Ramos (cell line): ENCODE measurements at regions not wholly inside any gene's neighbourhood (a gene's known extent, or its start where the extent isn't known, plus 50 kb on each side); places are given as distances from the start of the nearest gene placed in this dataset.

ENCODE experiments used
- in situ Hi-C: fragments of 300-500 bp; cut with MboI; formaldehyde crosslinking; loops from one replicate; pipeline ENCODE4 v1.14.3; 2022; ENCODE audit warnings: low sequenced_read_pairs; ENCODE audit not compliant: unreplicated experiment

DNA sequence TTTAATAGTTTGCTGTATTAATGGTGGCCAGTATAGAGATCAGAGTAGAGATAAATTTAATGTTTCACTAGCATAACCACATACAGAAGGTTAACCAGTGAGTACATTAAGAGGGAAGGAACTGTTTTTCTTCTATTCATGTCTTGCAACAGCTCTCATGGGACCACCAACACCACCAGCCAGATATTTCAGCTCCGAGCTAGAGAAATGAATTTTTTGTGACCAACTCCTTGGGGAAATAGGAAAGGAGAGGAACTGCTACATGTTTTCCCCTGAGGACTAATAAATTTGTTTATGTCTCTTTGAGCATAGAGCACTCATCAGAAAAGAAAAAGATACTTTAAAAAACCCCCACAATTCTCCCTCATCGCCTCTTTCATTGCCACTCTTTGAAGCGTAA lies 247.5 kb downstream of the MBNL1 start:
- in situ Hi-C loops: no loop called here

DNA sequence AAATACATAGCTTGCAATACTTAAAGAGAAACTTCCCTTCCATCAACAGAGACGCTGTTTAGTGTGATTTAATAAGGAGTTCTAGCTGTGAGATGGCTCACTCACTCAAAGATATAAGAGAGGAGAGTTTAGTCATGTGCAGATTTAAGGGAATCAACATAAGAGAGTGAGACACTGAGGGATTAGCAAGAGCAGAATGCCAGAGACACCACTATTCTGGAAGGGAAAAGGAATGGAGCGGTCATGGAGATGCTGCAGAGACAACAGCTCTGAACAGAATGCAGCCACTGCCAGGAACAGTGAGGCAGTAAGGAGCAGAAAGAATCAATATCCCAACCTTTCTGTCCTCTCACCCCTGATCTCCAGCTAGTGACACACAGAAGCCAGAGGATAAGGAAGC lies 248.8 kb downstream of the MBNL1 start:
- in situ Hi-C loops: no loop called here

- in situ Hi-C loops: no loop called here
Measured at GRCh38 chr3:152518346-152518745, 249.6 kb downstream of the MBNL1 start.

DNA sequence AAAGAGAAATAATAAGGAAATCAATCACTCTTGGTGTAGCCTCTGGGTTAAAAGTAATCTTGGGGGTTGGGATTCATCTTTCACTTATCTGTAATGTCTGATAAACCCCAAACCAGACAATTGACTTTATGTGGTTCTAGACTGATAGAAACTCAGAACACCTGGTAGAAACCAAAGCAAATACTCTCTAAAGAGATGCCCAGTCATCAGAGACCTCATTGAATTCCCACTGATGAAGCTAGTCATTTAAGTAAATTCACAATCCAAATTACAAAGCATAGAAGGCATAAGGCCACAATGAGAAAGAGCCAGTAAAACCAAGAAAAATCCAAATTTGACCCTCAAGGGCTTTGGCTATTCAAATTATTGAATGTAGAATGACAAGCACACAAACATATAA lies 250.6 kb downstream of the MBNL1 start:
- in situ Hi-C loops: no loop called here

DNA sequence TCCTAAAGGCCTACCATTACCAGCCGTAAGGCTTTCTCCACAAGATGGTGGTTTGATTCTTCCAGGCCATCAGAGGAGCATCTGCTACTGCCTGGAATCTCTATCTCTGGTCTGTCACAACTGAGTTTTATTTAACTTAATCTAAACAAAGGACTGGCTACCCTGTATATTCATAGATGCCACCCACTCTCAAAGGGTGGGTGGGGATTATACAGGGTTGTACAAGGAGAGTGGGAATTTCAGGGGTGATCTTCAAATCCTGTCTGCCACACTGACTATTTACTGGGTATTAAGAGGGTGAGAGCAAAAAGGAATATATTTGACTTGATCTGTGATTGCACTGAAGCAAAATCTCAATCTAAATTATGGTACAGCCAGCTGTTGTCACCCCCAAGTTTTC lies 253.3 kb downstream of the MBNL1 start:
- in situ Hi-C loops: no loop called here

- in situ Hi-C loops: loop anchor here (25.0 kb wide), 1 partner anchor 1062 kb away; the partner anchor contains the start of gene IGSF10
Measured at GRCh38 chr3:152524198-152525140, 255.7 kb downstream of the MBNL1 start.

- in situ Hi-C loops: loop anchor here (25.0 kb wide), 1 partner anchor 1069 kb away; the partner anchor contains the start of gene IGSF10
Measured at GRCh38 chr3:152531717-152532116, 263.0 kb downstream of the MBNL1 start.

- in situ Hi-C loops: loop anchor here (25.0 kb wide), 1 partner anchor 1076 kb away; the partner anchor contains the start of gene IGSF10
Measured at GRCh38 chr3:152538518-152538917, 269.8 kb downstream of the MBNL1 start.

DNA sequence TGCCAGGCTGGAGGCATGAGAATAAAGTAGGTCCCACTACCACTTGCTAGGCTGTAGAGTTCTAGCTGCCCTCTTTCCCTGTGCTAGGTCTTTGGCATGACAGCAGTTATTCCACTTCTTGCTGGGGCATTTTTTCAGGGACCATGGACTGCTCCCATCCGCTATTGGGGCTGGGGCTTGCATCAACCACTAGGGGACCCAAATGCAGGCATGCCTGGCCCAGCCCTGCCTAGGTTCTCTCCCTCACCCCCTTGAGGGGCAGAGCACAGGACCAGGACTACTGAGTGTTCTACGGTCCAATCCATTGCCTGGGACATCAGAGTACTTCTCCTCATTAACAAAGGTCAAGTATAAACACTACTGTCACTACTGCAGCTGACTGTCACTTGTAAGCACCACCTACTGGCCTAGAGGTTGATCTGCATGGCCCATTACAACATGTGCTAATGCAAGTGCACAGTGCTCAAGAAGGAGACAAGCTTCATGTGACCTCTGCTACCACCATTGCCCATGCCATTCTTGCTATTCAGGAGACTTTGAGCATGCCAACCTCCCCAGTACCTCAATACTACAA lies 270.5 kb downstream of the MBNL1 start:
- in situ Hi-C loops: loop anchor here (25.0 kb wide), 1 partner anchor 1077 kb away; the partner anchor contains the start of gene IGSF10

- in situ Hi-C loops: loop anchor here (25.0 kb wide), 1 partner anchor 1078 kb away; the partner anchor contains the start of gene IGSF10
Measured at GRCh38 chr3:152540120-152540519, 271.4 kb downstream of the MBNL1 start.

- in situ Hi-C loops: loop anchor here (25.0 kb wide), 1 partner anchor 1085 kb away; the partner anchor contains the start of gene IGSF10
Measured at GRCh38 chr3:152547153-152547552, 278.4 kb downstream of the MBNL1 start.

GRCh38 chr3:152549263-152549662 lies 280.5 kb downstream of the MBNL1 start:
- in situ Hi-C loops: loop anchor here (25.0 kb wide), 1 partner anchor 1087 kb away; the partner anchor contains the start of gene IGSF10

GRCh38 chr3:152550284-152550683 lies 281.6 kb downstream of the MBNL1 start:
- in situ Hi-C loops: no loop called here

DNA sequence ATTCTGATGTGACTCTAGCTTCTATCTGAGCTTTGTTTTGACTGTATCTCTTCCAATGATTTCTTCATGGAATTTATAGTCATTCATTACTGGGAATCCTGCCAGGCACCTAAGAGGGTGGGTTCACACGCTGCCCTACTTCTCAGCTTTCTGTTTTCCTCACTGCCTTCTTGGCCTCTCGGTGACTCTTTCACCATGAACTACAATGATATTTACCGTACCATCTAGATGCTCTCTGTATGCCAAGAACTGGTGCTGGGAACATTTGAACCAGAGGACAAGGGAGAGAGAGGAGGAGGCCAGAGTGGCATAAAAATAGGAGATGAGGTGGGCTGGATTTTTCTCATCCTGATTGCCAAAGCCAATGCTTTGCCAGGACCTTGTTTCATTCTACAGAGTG lies 280.0 kb upstream of the P2RY1 start:
- in situ Hi-C loops: no loop called here

DNA sequence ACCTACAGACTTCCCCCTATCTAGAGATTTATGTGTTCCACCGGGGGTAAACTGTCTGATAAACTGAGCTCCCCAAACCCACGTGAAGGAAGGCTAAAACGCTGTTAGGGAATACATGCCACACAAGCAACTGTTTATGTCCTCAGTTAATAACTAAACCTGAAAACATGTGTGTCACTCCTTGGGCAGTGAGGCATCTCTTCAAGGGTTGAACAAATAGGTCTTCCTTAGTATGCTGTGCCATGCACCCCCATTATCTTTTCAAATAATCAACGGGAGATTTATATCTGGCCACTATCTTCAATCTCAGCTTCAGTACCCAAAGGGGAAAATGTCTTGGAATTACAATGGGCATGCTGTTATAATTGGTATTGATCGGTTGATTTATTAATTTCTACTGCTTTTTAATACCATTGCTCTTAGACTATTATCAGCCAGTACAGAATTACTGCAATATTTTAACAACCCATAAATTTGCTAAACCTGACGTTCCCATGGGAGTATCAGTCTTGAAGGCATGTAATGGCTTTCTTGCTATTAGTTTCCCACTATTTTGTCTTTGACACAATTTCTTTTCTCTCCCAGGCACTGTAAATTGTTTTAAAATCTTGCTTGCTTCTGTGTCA lies 279.2 kb upstream of the P2RY1 start:
- in situ Hi-C loops: no loop called here

GRCh38 chr3:152556731-152557254 lies 278.1 kb upstream of the P2RY1 start:
- in situ Hi-C loops: no loop called here

GRCh38 chr3:152557302-152557999 lies 277.5 kb upstream of the P2RY1 start:
- in situ Hi-C loops: no loop called here

GRCh38 chr3:152558386-152558785 lies 276.5 kb upstream of the P2RY1 start:
- in situ Hi-C loops: no loop called here

DNA sequence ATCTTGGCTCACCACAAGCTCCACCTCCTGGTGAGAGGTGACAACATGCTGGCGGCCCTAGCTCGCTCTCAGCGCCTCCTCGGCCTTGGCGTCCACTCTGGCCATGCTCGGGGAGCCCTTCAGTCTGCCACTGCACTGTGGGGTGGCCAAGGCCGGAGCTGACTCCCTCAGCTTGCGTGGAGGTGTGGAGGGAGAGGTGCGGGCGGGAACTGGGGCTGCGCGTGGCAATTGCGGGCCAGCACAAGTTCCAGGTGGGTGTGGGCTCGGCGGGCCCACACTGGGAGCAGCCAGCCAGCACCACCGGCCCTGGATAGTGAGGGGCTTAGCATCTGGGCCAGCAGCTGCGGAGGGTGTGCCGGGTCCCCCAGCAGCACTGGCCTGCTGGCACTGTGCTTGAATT lies 275.7 kb upstream of the P2RY1 start:
- in situ Hi-C loops: no loop called here

GRCh38 chr3:152564459-152564858 lies 270.5 kb upstream of the P2RY1 start:
- in situ Hi-C loops: no loop called here
